ENCODE measurements at regions not wholly inside any gene's neighbourhood (a gene's known extent, or its start where the extent isn't known, plus 50 kb on each side); places are given as distances from the start of the nearest gene placed in this dataset.

DNA sequence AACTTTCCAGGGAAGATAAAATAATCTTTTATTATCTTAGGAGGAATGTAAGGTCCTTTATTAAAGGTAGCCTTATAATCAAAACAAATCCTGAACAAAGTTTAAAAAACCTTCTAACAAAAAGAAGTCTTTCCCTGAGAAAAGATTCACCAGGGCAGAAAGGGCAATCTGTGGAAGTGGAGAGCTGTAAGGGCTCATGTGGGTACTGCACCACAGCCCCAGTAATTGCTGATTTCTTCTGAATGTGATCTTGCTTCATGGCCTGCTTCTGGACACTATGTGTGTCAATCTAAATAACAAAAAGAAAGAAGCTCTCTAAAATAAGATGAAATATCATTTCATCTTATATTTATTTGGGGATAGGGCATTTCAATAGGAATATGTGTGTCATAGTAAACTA lies 1501.6 kb downstream of the OTOL1 start:
- Histone ChIP-seq H4K20me1 (ENCODE audit: insufficient read depth) (no peaks in the 10 kb centered on the region), H3K79me2 (ENCODE audit: insufficient read depth) (no peaks in the 10 kb centered on the region), H3K36me3 (replicated peaks in 1 of 2; ENCODE audit: control insufficient read depth in 1 of 2, insufficient read depth in 2 of 2, low read length in 1 of 2) (no peaks in the 10 kb centered on the region), H3K4me2 (no peak overlapping the region), H3K27ac (ENCODE audit: low read depth in 2 of 2, low read length in 1 of 2) (no peak overlapping the region), H3K4me1 (ENCODE audit: control insufficient read depth in 1 of 2, insufficient read depth in 2 of 2, low read depth in 1 of 2, low read length in 1 of 2) (no peaks in the 10 kb centered on the region), H3K9ac (no peak overlapping the region), H3K27me3 (ENCODE audit: insufficient read depth) (no peaks in the 10 kb centered on the region), H3F3A (replicated peaks; ENCODE audit: insufficient read depth) (no peaks in the 10 kb centered on the region), H3K9me3 (no peaks in the 10 kb centered on the region), H3K4me3 (ENCODE audit: low read depth in 2 of 2, low read length in 1 of 2) (no peak overlapping the region), H2AFZ (ENCODE audit: low read depth) (no peak overlapping the region), H3K9me2 (no peaks in the 10 kb centered on the region)
- DNase-seq: no peak
- POLR2A ChIA-PET: no interaction called here
- TF ChIP-seq NFIC (IDR thresholded peaks at IDR 0.05; ENCODE audit: borderline replicate concordance): no peak
- TF ChIP-seq, protein P1, sequence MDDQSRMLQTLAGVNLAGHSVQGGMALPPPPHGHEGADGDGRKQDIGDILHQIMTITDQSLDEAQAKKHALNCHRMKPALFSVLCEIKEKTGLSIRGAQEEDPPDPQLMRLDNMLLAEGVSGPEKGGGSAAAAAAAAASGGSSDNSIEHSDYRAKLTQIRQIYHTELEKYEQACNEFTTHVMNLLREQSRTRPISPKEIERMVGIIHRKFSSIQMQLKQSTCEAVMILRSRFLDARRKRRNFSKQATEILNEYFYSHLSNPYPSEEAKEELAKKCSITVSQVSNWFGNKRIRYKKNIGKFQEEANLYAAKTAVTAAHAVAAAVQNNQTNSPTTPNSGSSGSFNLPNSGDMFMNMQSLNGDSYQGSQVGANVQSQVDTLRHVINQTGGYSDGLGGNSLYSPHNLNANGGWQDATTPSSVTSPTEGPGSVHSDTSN (IDR thresholded peaks at IDR 0.05): no peak
- TF ChIP-seq EP300 (IDR thresholded peaks at IDR 0.05; ENCODE audit: borderline replicate concordance in 1 of 2, low read depth in 1 of 2, low read length in 1 of 2): no peak
- TF ChIP-seq, protein P2, sequence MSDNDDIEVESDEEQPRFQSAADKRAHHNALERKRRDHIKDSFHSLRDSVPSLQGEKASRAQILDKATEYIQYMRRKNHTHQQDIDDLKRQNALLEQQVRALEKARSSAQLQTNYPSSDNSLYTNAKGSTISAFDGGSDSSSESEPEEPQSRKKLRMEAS (IDR thresholded peaks at IDR 0.05; ENCODE audit: low read depth): no peak
- TF ChIP-seq SMC3 (IDR thresholded peaks at IDR 0.05; ENCODE audit: low read depth, low read length): no peak
- TF ChIP-seq MXI1 (IDR thresholded peaks at IDR 0.05; ENCODE audit: low read depth, low read length): no peak
- CTCF ChIA-PET: interaction anchor here (1.1 kb wide), 1 partner anchor 11 kb away, joined by 3 read pairs; no protein-coding TSS in a partner anchor

DNA sequence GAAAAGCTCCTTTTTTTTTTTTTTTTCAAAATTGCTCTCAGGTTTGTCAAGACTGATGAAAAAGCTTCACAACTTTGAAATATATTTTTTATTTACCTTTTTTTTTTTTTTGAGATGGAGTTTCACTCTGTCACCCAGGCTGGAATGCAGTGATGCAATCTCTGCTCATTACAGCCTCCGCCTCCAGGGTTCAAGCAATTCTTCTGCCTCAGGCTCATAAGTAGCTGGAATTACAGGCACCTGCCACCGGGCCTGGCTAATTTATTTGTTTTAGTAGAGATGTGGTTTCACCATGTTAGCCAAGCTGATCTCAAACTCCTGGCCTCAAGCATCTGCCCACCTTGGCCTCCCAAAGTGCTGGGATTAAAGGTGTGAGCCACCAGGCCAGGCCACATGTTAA lies 1515.0 kb downstream of the OTOL1 start:
- H3K27ac ChIP-seq (ENCODE audit: low read depth in 2 of 2, low read length in 1 of 2): no peak overlapping the region
- no peaks in the 10 kb centered on the region for H3K79me2 ChIP-seq (ENCODE audit: insufficient read depth)
- no peaks in the 10 kb centered on the region for H3K9me2 ChIP-seq
- H3F3A ChIP-seq (replicated peaks; ENCODE audit: insufficient read depth): no peaks in the 10 kb centered on the region
- no peaks in the 10 kb centered on the region for H3K36me3 ChIP-seq (replicated peaks in 1 of 2; ENCODE audit: control insufficient read depth in 1 of 2, insufficient read depth in 2 of 2, low read length in 1 of 2)
- H3K4me1 ChIP-seq (ENCODE audit: control insufficient read depth in 1 of 2, insufficient read depth in 2 of 2, low read depth in 1 of 2, low read length in 1 of 2): no peaks in the 10 kb centered on the region
- no peak for DNase-seq
- no peaks in the 10 kb centered on the region for H4K20me1 ChIP-seq (ENCODE audit: insufficient read depth)
- no peak for TF ChIP-seq GATA2 (CRISPR knock-in tag; IDR thresholded peaks at IDR 0.05)
- TF ChIP-seq, protein P3, sequence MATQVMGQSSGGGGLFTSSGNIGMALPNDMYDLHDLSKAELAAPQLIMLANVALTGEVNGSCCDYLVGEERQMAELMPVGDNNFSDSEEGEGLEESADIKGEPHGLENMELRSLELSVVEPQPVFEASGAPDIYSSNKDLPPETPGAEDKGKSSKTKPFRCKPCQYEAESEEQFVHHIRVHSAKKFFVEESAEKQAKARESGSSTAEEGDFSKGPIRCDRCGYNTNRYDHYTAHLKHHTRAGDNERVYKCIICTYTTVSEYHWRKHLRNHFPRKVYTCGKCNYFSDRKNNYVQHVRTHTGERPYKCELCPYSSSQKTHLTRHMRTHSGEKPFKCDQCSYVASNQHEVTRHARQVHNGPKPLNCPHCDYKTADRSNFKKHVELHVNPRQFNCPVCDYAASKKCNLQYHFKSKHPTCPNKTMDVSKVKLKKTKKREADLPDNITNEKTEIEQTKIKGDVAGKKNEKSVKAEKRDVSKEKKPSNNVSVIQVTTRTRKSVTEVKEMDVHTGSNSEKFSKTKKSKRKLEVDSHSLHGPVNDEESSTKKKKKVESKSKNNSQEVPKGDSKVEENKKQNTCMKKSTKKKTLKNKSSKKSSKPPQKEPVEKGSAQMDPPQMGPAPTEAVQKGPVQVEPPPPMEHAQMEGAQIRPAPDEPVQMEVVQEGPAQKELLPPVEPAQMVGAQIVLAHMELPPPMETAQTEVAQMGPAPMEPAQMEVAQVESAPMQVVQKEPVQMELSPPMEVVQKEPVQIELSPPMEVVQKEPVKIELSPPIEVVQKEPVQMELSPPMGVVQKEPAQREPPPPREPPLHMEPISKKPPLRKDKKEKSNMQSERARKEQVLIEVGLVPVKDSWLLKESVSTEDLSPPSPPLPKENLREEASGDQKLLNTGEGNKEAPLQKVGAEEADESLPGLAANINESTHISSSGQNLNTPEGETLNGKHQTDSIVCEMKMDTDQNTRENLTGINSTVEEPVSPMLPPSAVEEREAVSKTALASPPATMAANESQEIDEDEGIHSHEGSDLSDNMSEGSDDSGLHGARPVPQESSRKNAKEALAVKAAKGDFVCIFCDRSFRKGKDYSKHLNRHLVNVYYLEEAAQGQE (IDR thresholded peaks at IDR 0.05; ENCODE audit: low read depth, low read length): no peak
- no peak overlapping the region for H3K9ac ChIP-seq
- ChIA-PET POLR2A (no interaction called here), CTCF (interaction anchor here (0.6 to 0.9 kb wide), 2 partner anchors 672 to 1158 kb away, joined by 3 read pairs; no protein-coding TSS in a partner anchor)
- no peaks in the 10 kb centered on the region for H3K9me3 ChIP-seq
- H3K4me2 ChIP-seq: no peak overlapping the region
- 75% methylated on average over 2 of the region's 2 CpGs for WGBS (ENCODE audit: low lambda C conversion rate)
- no peaks in the 10 kb centered on the region for H3K27me3 ChIP-seq (ENCODE audit: insufficient read depth)
- H2AFZ ChIP-seq (ENCODE audit: low read depth): no peak overlapping the region
- H3K4me3 ChIP-seq (ENCODE audit: low read depth in 2 of 2, low read length in 1 of 2): no peak overlapping the region
